Keratinocyte (primary cell): ENCODE measurements at regions not wholly inside any gene's neighbourhood (a gene's known extent, or its start where the extent isn't known, plus 50 kb on each side); places are given as distances from the start of the nearest gene placed in this dataset.

Experiments used
- DNase-seq: peaks from one replicate; pipeline ENCODE4 v3.0.0-alpha.2; 2011; ENCODE audit warnings: low read depth, missing footprints, low spot score
- FAIRE-seq: peaks from 2 replicates; lab custom pipeline; 2011; peaks lifted over from hg19 to GRCh38; lab: Jason Lieb, UNC
- H2AFZ ChIP-seq: 2 replicates; pipeline ENCODE4 v1.6.0; 2012; ENCODE audit warnings: low read length, control low read depth, inconsistent platforms; ENCODE audit not compliant: control insufficient read depth
- H3K27ac ChIP-seq: 2 replicates; pipeline ENCODE4 v1.5.1; 2011; ENCODE audit warnings: low read length; ENCODE audit not compliant: control insufficient read depth, insufficient read depth
- H3K27me3 ChIP-seq: 3 replicates; pipeline ENCODE4 v1.6.0; 2011; ENCODE audit warnings: low read length; ENCODE audit not compliant: control insufficient read depth, insufficient read depth; ENCODE audit errors: extremely low read depth
- H3K36me3 ChIP-seq, 2 experiments: 2 replicates in 1 of 2; 3 replicates in 1 of 2; pipeline ENCODE4 v1.5.1; 2011; ENCODE audit warnings: low read length in 2 of 2, mild to moderate bottlenecking in 1 of 2; ENCODE audit not compliant: control insufficient read depth in 2 of 2, insufficient read depth in 2 of 2; ENCODE audit errors: extremely low read depth in 1 of 2
- H3K4me1 ChIP-seq: 3 replicates; pipeline ENCODE4 v1.5.1; 2011; ENCODE audit warnings: low read length; ENCODE audit not compliant: control insufficient read depth, insufficient read depth; ENCODE audit errors: extremely low read depth
- H3K4me2 ChIP-seq: 3 replicates; pipeline ENCODE4 v1.6.0; 2011; ENCODE audit warnings: low read depth, low read length; ENCODE audit not compliant: control insufficient read depth, insufficient read depth; ENCODE audit errors: extremely low read depth
- H3K4me3 ChIP-seq, 3 experiments: fragments of 200-600 bp in 1 of 3; sonication (generic) in 1 of 3; 2 replicates in 2 of 3; 3 replicates in 1 of 3; pipeline ENCODE4 v1.5.1; 2011 to 2016; ENCODE audit warnings: low read length in 3 of 3, mild to moderate bottlenecking in 3 of 3, control low read depth in 2 of 3, inconsistent platforms in 1 of 3, low read depth in 1 of 3, mixed read lengths in 1 of 3, mixed run types in 1 of 3, moderate library complexity in 1 of 3; ENCODE audit not compliant: control insufficient read depth in 2 of 3, insufficient read depth in 2 of 3; ENCODE audit errors: extremely low read depth in 1 of 3
- H3K79me2 ChIP-seq: 2 replicates; pipeline ENCODE4 v1.6.0; 2012; ENCODE audit warnings: low read length; ENCODE audit not compliant: control insufficient read depth, insufficient read depth
- H3K9ac ChIP-seq: 3 replicates; pipeline ENCODE4 v1.6.0; 2011; ENCODE audit warnings: low read length; ENCODE audit not compliant: control insufficient read depth, insufficient read depth; ENCODE audit errors: extremely low read depth
- H3K9me1 ChIP-seq: 3 replicates; pipeline ENCODE4 v1.6.0; 2011; ENCODE audit warnings: low read length; ENCODE audit not compliant: control insufficient read depth, insufficient read depth; ENCODE audit errors: extremely low read depth
- H3K9me3 ChIP-seq: 2 replicates; pipeline ENCODE4 v1.5.1; 2012; ENCODE audit warnings: low read depth, low read length; ENCODE audit not compliant: control insufficient read depth
- H4K20me1 ChIP-seq: 3 replicates; pipeline ENCODE4 v1.6.0; 2011; ENCODE audit warnings: low read length; ENCODE audit not compliant: control insufficient read depth, insufficient read depth; ENCODE audit errors: extremely low read depth
- CTCF ChIP-seq, 3 experiments: IDR thresholded peaks in 1 of 3; conservative IDR thresholded peaks in 1 of 3; optimal IDR thresholded peaks in 1 of 3; 2 replicates in 2 of 3; 3 replicates in 1 of 3; pipeline versions ENCODE3 to v1.5.1; 2011; ENCODE audit warnings: low read length in 3 of 3, mild to moderate bottlenecking in 3 of 3, moderate library complexity in 2 of 3, control low read depth in 1 of 3, inconsistent platforms in 1 of 3; ENCODE audit not compliant: insufficient read depth in 2 of 3; ENCODE audit errors: extremely low read depth in 1 of 3
- EZH2 ChIP-seq: IDR thresholded peaks from one replicate; pipeline ENCODE4 v1.6.1; 2012; ENCODE audit warnings: inconsistent platforms, mild to moderate bottlenecking, low read length, moderate library complexity
- dilution Hi-C: fragments of 300-500 bp; cut with MboI; formaldehyde crosslinking; loops from one replicate; pipeline ENCODE4 v1.7.0; 2020; ENCODE audit warnings: low sequenced_read_pairs; ENCODE audit not compliant: extremely low pct_ligation_motif_present

- no peak for DNase-seq
- H3K4me1 ChIP-seq = no peaks in the 10 kb centered on the region
- H3K27ac ChIP-seq = no peak overlapping the region
- no peaks in the 10 kb centered on the region for H3K79me2 ChIP-seq
- H3K27me3 ChIP-seq = no peaks in the 10 kb centered on the region
- H2AFZ ChIP-seq = no peak overlapping the region
- dilution Hi-C loops = no loop called here
- no peak for FAIRE-seq
- no peak for TF ChIP-seq EZH2
- TF ChIP-seq CTCF (optimal IDR thresholded peaks at IDR 0.05 in 1 of 3, IDR thresholded peaks at IDR 0.05 in 1 of 3, conservative IDR thresholded peaks at IDR 0.05 in 1 of 3; ENCODE audit: extremely low read depth in 1 of 3, insufficient read depth in 2 of 3, low read length in 3 of 3) = no peak
- H3K9ac ChIP-seq = no peak overlapping the region
- no peaks in the 10 kb centered on the region for H3K36me3 ChIP-seq
- no peak overlapping the region for H3K4me3 ChIP-seq
- H3K9me3 ChIP-seq = no peaks in the 10 kb centered on the region
- no peaks in the 10 kb centered on the region for H3K9me1 ChIP-seq
- H3K4me2 ChIP-seq = no peak overlapping the region
- H4K20me1 ChIP-seq = no peaks in the 10 kb centered on the region
These were observed 221.7 kb upstream of the PLEKHG7 start for GRCh38 chr12:92481066-92481465.

GRCh38 chr12:92478692-92479091 is 224.1 kb upstream of the PLEKHG7 start:
- FAIRE-seq (no peak), DNase-seq (no peak)
- Histone ChIP-seq H3K4me1 (no peaks in the 10 kb centered on the region), H4K20me1 (no peaks in the 10 kb centered on the region), H2AFZ (no peak overlapping the region), H3K79me2 (no peaks in the 10 kb centered on the region), H3K27ac (no peak overlapping the region), H3K4me2 (no peak overlapping the region), H3K9me1 (no peaks in the 10 kb centered on the region), H3K36me3 (no peaks in the 10 kb centered on the region), H3K4me3 (no peak overlapping the region), H3K9ac (no peak overlapping the region), H3K27me3 (no peaks in the 10 kb centered on the region), H3K9me3 (no peaks in the 10 kb centered on the region)
- dilution Hi-C loops = no loop called here
- no peak for TF ChIP-seq CTCF (optimal IDR thresholded peaks at IDR 0.05 in 1 of 3, IDR thresholded peaks at IDR 0.05 in 1 of 3, conservative IDR thresholded peaks at IDR 0.05 in 1 of 3; ENCODE audit: extremely low read depth in 1 of 3, insufficient read depth in 2 of 3, low read length in 3 of 3)
- TF ChIP-seq EZH2 = no peak
